ENCODE measurements at regions not wholly inside any gene's neighbourhood (a gene's known extent, or its start where the extent isn't known, plus 50 kb on each side); places are given as distances from the start of the nearest gene placed in this dataset.

DNA sequence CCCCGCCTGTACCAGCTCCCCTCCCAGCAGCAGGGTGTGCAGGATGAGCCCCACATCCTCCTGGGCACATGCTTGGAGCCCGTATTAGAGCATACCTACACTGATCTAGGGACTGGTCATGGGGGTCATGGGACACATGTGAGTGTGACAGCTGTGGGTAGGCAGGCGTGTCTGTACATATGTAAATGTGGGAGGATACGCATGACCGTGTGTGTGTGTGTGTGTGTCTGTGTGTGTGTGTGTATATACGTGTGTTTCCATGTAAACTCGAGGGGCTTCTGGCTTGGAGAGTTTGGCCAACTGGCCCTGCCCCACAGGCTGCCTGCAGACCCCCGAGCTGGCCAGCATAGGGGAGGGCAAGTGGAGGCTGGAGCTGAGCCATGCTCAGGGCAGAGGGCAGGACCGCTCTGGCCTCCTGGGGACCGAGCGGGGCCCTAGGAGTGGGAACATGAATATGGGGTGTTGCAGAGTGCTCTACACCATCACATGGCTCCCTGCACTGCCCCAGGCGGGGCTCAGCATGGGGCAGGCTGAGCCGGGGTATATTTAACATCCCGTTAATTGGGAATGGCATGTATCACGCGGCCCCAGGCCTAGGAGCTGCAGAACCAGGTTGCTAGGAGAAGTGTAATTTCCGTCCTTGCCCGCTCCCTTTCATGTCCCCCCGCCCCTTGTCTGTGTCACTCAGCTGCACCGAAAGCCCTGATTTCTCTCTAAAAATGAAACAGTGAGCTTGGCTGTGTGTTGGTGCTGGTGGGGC, 152.7 kb upstream of the PCBD1 start:
- no peaks in the 10 kb centered on the region for H3K4me1 ChIP-seq (ENCODE audit: insufficient read depth, low read length)
- H4K20me1 ChIP-seq (ENCODE audit: insufficient read depth, low read length): peaks cover 3% of the 10 kb centered on the region

DNA sequence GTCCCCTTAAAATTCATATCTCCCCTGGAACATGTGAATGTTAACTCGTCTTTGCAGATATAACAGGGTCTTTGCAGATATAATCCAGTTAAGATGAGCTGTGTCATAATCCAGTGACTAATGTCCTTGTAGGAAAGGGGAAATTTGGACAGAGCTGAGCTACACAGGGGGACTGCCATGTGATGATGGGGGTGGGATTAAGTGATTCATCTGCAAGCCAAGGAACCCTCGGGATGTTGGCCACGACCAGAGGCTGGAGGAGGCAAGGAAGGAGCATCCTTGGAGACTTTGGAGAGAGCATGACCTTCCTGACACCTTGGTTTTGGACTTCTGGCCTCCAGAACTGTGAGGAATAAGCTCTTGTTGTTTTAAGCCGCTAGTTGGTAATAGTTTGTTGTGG, 153.9 kb upstream of the PCBD1 start:
- H3K27me3 ChIP-seq (ENCODE audit: insufficient read depth, low read length, poor library complexity): peaks cover 53% of the 10 kb centered on the region
- ATAC-seq (ENCODE audit: insufficient read depth, low read depth) (no peak), DNase-seq (no peak)
- no peak for TF ChIP-seq EZH2 (IDR thresholded peaks at IDR 0.05; ENCODE audit: borderline replicate concordance, low read depth, low read length, severe bottlenecking)
- TF ChIP-seq, protein P1, sequence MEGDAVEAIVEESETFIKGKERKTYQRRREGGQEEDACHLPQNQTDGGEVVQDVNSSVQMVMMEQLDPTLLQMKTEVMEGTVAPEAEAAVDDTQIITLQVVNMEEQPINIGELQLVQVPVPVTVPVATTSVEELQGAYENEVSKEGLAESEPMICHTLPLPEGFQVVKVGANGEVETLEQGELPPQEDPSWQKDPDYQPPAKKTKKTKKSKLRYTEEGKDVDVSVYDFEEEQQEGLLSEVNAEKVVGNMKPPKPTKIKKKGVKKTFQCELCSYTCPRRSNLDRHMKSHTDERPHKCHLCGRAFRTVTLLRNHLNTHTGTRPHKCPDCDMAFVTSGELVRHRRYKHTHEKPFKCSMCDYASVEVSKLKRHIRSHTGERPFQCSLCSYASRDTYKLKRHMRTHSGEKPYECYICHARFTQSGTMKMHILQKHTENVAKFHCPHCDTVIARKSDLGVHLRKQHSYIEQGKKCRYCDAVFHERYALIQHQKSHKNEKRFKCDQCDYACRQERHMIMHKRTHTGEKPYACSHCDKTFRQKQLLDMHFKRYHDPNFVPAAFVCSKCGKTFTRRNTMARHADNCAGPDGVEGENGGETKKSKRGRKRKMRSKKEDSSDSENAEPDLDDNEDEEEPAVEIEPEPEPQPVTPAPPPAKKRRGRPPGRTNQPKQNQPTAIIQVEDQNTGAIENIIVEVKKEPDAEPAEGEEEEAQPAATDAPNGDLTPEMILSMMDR (IDR thresholded peaks at IDR 0.05; ENCODE audit: borderline replicate concordance, extremely low read depth, low read length, poor library complexity, severe bottlenecking): no peak
- H3K36me3 ChIP-seq (ENCODE audit: insufficient read depth, low read length): no peaks in the 10 kb centered on the region
- no peak overlapping the region for H3K4me2 ChIP-seq (ENCODE audit: insufficient read depth, low read length)
- no peak overlapping the region for H2AFZ ChIP-seq (ENCODE audit: low read depth, low read length)
- H3K9ac ChIP-seq (ENCODE audit: low read depth, low read length): no peak overlapping the region
- no peak overlapping the region for H3K4me3 ChIP-seq (ENCODE audit: low read depth in 1 of 2, low read length in 2 of 2)
- H3K27ac ChIP-seq (ENCODE audit: low read length): no peak overlapping the region
- peaks cover 4% of the 10 kb centered on the region for H4K20me1 ChIP-seq (ENCODE audit: insufficient read depth, low read length)
- H3K9me3 ChIP-seq (ENCODE audit: insufficient read depth, low read length, severe bottlenecking): no peaks in the 10 kb centered on the region
- H3K79me2 ChIP-seq (ENCODE audit: insufficient read depth, low read length): no peaks in the 10 kb centered on the region
- no peaks in the 10 kb centered on the region for H3K4me1 ChIP-seq (ENCODE audit: insufficient read depth, low read length)

More for the DNA sequence above, 152.7 kb upstream of the PCBD1 start:
- H3K27me3 ChIP-seq (ENCODE audit: insufficient read depth, low read length, poor library complexity): peaks cover 42% of the 10 kb centered on the region
- DNase-seq (no peak), ATAC-seq (ENCODE audit: insufficient read depth, low read depth) (no peak)
- TF ChIP-seq EZH2 (IDR thresholded peaks at IDR 0.05; ENCODE audit: borderline replicate concordance, low read depth, low read length, severe bottlenecking): no peak
- TF ChIP-seq, protein P1 (IDR thresholded peaks at IDR 0.05; ENCODE audit: borderline replicate concordance, extremely low read depth, low read length, poor library complexity, severe bottlenecking): no peak
- no peak overlapping the region for H3K27ac ChIP-seq (ENCODE audit: low read length)
- H3K9ac ChIP-seq (ENCODE audit: low read depth, low read length): no peak overlapping the region
- H3K4me2 ChIP-seq (ENCODE audit: insufficient read depth, low read length): no peak overlapping the region
- H2AFZ ChIP-seq (ENCODE audit: low read depth, low read length): no peak overlapping the region
- no peaks in the 10 kb centered on the region for H3K36me3 ChIP-seq (ENCODE audit: insufficient read depth, low read length)
- H3K9me3 ChIP-seq (ENCODE audit: insufficient read depth, low read length, severe bottlenecking): no peaks in the 10 kb centered on the region
- no peak overlapping the region for H3K4me3 ChIP-seq (ENCODE audit: low read depth in 1 of 2, low read length in 2 of 2)
- H3K79me2 ChIP-seq (ENCODE audit: insufficient read depth, low read length): no peaks in the 10 kb centered on the region

DNA sequence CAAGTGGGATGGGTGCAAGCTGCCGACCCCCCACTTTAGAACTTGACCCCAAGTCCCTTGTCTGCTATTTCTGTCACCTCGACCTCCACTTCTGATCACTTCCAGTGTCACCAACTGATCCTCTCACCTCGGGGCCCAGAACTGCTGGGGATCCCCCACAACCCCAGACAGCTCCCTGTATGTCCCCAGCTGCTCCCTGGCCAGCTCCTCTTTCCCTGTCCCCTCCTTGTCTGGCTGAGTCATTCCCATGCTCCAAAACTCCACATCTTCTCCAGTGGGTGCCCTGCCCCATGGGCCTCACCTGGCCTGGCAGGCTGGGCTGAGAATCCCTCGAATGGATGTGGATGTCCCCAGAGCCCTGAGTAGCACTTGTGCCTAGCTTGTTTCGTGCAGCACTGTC, 154.3 kb upstream of the PCBD1 start:
- H3K27ac ChIP-seq (ENCODE audit: low read length): no peak overlapping the region
- no peak for DNase-seq
- H3K9me3 ChIP-seq (ENCODE audit: insufficient read depth, low read length, severe bottlenecking): no peaks in the 10 kb centered on the region
- no peaks in the 10 kb centered on the region for H3K79me2 ChIP-seq (ENCODE audit: insufficient read depth, low read length)
- H3K27me3 ChIP-seq (ENCODE audit: insufficient read depth, low read length, poor library complexity): peaks cover 58% of the 10 kb centered on the region
- no peak overlapping the region for H2AFZ ChIP-seq (ENCODE audit: low read depth, low read length)
- ATAC-seq (ENCODE audit: insufficient read depth, low read depth): no peak
- H3K9ac ChIP-seq (ENCODE audit: low read depth, low read length): no peak overlapping the region
- TF ChIP-seq EZH2 (IDR thresholded peaks at IDR 0.05; ENCODE audit: borderline replicate concordance, low read depth, low read length, severe bottlenecking): no peak
- TF ChIP-seq, protein P1 (IDR thresholded peaks at IDR 0.05; ENCODE audit: borderline replicate concordance, extremely low read depth, low read length, poor library complexity, severe bottlenecking): no peak
- peaks cover 4% of the 10 kb centered on the region for H4K20me1 ChIP-seq (ENCODE audit: insufficient read depth, low read length)
- no peaks in the 10 kb centered on the region for H3K36me3 ChIP-seq (ENCODE audit: insufficient read depth, low read length)
- no peak overlapping the region for H3K4me3 ChIP-seq (ENCODE audit: low read depth in 1 of 2, low read length in 2 of 2)
- no peak overlapping the region for H3K4me2 ChIP-seq (ENCODE audit: insufficient read depth, low read length)
- H3K4me1 ChIP-seq (ENCODE audit: insufficient read depth, low read length): no peaks in the 10 kb centered on the region
